ENCODE measurements at regions not wholly inside any gene's neighbourhood (a gene's known extent, or its start where the extent isn't known, plus 50 kb on each side); places are given as distances from the start of the nearest gene placed in this dataset.

- Histone ChIP-seq H3K36me3 (ENCODE audit: control insufficient read depth in 1 of 2, insufficient read depth in 2 of 2, low read length in 2 of 2) (no peaks in the 10 kb centered on the region), H3K9me3 (ENCODE audit: control insufficient read depth in 1 of 2, insufficient read depth in 1 of 2, low read depth in 1 of 2, low read length in 2 of 2) (no peaks in the 10 kb centered on the region), H3K4me1 (ENCODE audit: control insufficient read depth in 1 of 2, insufficient read depth in 2 of 2, low read length in 2 of 2) (peaks cover 0 to 9% of the 10 kb centered on the region in 2 experiments; a peak in 2 of 4 replicates), H2AFZ (ENCODE audit: low read depth, low read length, poor library complexity, severe bottlenecking) (no peak overlapping the region), H4K20me1 (ENCODE audit: insufficient read depth) (no peaks in the 10 kb centered on the region), H3K27me3 (ENCODE audit: insufficient read depth, low read length) (no peaks in the 10 kb centered on the region), H3K79me2 (ENCODE audit: insufficient read depth, low read length) (no peaks in the 10 kb centered on the region), H3K4me2 (ENCODE audit: low read length) (no peak overlapping the region), H3K9me2 (ENCODE audit: insufficient read depth) (no peaks in the 10 kb centered on the region), H3K27ac (ENCODE audit: low read depth, low read length) (no peak overlapping the region), H3K4me3 (replicated peaks in 1 of 2; ENCODE audit: low read depth in 1 of 2, low read length in 2 of 2) (no peak overlapping the region), H3K9ac (ENCODE audit: low read length) (no peak overlapping the region)
- DNase-seq (ENCODE audit: low read depth, low spot score) (no peak), ATAC-seq (no peak)
- ChIA-PET CTCF (no interaction called here), RAD21 (ENCODE audit: low non-redundant PET in 1 of 2, low total read pairs in 2 of 2, uncharacterized antibody in 2 of 2, unreplicated experiment in 2 of 2) (no interaction called here), POLR2A (no interaction called here)
- intact Hi-C loops (cut with micrococcal nuclease): no loop called here
- no TSS peak for BruUV-seq (replicated peaks)
- TF ChIP-seq ZBTB33 (IDR thresholded peaks at IDR 0.05; ENCODE audit: extremely low read depth, insufficient replicate concordance, low read length) (no peak), JUND (IDR thresholded peaks at IDR 0.05) (no peak), MAX (IDR thresholded peaks at IDR 0.05) (no peak), CTCF (IDR thresholded peaks at IDR 0.05 in 2 of 3, conservative IDR thresholded peaks at IDR 0.05 in 1 of 3; ENCODE audit: borderline replicate concordance in 1 of 3, insufficient read depth in 1 of 3, low read depth in 2 of 3, low read length in 2 of 3) (no peak), CBX3 (IDR thresholded peaks at IDR 0.05; ENCODE audit: low read depth) (no peak), CEBPB (IDR thresholded peaks at IDR 0.05; ENCODE audit: low read depth) (no peak)
Measured at GRCh38 chr4:12408364-12408763, 979.7 kb upstream of the HS3ST1 start.
